UCSD-AML1 (cell line): ENCODE measurements at regions not wholly inside any gene's neighbourhood (a gene's known extent, or its start where the extent isn't known, plus 50 kb on each side); places are given as distances from the start of the nearest gene placed in this dataset.

ENCODE experiments used
- DNase-seq: peaks from one replicate; lab custom pipeline; 2025; ENCODE audit not compliant: unreplicated experiment; lab: John Stamatoyannopoulos, UW

GRCh38 chr1:201609661-201610318 is 70.9 kb downstream of the NAV1 start:
- no peak for DNase-seq

GRCh38 chr1:201610858-201611257 is 71.9 kb downstream of the NAV1 start:
- DNase-seq: no peak

- DNase-seq: no peak
These were observed 73.7 kb downstream of the NAV1 start for GRCh38 chr1:201612645-201613044.

- no peak for DNase-seq
These were observed 75.5 kb downstream of the NAV1 start for GRCh38 chr1:201614262-201615015.

- DNase-seq: no peak
These were observed 78.2 kb downstream of the NAV1 start for GRCh38 chr1:201617157-201617556.

GRCh38 chr1:201618389-201618788 is 79.5 kb downstream of the NAV1 start:
- DNase-seq: no peak

- no peak for DNase-seq
These were observed 80.0 kb downstream of the NAV1 start for GRCh38 chr1:201618905-201619304.

GRCh38 chr1:201619513-201619912 is 80.6 kb downstream of the NAV1 start:
- no peak for DNase-seq

- no peak for DNase-seq
These were observed 83.4 kb downstream of the NAV1 start for GRCh38 chr1:201622353-201622752.

- no peak for DNase-seq
These were observed 83.9 kb downstream of the NAV1 start for GRCh38 chr1:201622824-201623223.

- DNase-seq: no peak
These were observed 85.9 kb downstream of the NAV1 start for GRCh38 chr1:201624741-201625225.

- no peak for DNase-seq
These were observed 86.4 kb downstream of the NAV1 start for GRCh38 chr1:201625226-201625761.

- DNase-seq: no peak
These were observed 86.9 kb downstream of the NAV1 start for GRCh38 chr1:201625851-201626251.

- no peak for DNase-seq
These were observed 87.8 kb downstream of the NAV1 start for GRCh38 chr1:201626629-201627275.

- no peak for DNase-seq
These were observed 89.6 kb downstream of the NAV1 start for GRCh38 chr1:201628490-201628889.

GRCh38 chr1:201630582-201630981 is 91.7 kb downstream of the NAV1 start:
- DNase-seq: no peak

GRCh38 chr1:201631037-201631436 is 92.1 kb downstream of the NAV1 start:
- DNase-seq: no peak

GRCh38 chr1:201632364-201632952 is 93.5 kb downstream of the NAV1 start:
- no peak for DNase-seq

GRCh38 chr1:201633297-201633696 is 94.4 kb downstream of the NAV1 start:
- no peak for DNase-seq

- DNase-seq: no peak
These were observed 94.9 kb downstream of the NAV1 start for GRCh38 chr1:201633811-201634210.

GRCh38 chr1:201634261-201634660 is 95.3 kb downstream of the NAV1 start:
- DNase-seq: no peak
